Uterus (tissue), 2 donors: ENCODE measurements at regions not wholly inside any gene's neighbourhood (a gene's known extent, or its start where the extent isn't known, plus 50 kb on each side); places are given as distances from the start of the nearest gene placed in this dataset.

Source experiments
- CTCF ChIP-seq, 4 experiments: fragments of 200-600 bp in 2 of 4; fragments of 450-650 bp in 2 of 4; sonication (generic) in 2 of 4; IDR thresholded peaks; one replicate each; pipeline ENCODE4 v1.5.1; 2016 to 2019; ENCODE audit warnings: antibody characterized with exemption in 4 of 4, mild to moderate bottlenecking in 2 of 4, moderate library complexity in 1 of 4
- POLR2A ChIP-seq, 2 donors: fragments of 450-650 bp; IDR thresholded peaks; one replicate each; pipeline ENCODE4 v1.6.1; 2016; ENCODE audit warnings: antibody characterized with exemption in 2 of 2, mild to moderate bottlenecking in 1 of 2, moderate library complexity in 1 of 2

- TF ChIP-seq POLR2A (IDR thresholded peaks at IDR 0.05) (no peak), CTCF (IDR thresholded peaks at IDR 0.05) (no peak)
Measured at GRCh38 chr4:53802500-53802899, 211.2 kb upstream of the LNX1 start.
